ENCODE measurements at regions not wholly inside any gene's neighbourhood (a gene's known extent, or its start where the extent isn't known, plus 50 kb on each side); places are given as distances from the start of the nearest gene placed in this dataset.

DNA sequence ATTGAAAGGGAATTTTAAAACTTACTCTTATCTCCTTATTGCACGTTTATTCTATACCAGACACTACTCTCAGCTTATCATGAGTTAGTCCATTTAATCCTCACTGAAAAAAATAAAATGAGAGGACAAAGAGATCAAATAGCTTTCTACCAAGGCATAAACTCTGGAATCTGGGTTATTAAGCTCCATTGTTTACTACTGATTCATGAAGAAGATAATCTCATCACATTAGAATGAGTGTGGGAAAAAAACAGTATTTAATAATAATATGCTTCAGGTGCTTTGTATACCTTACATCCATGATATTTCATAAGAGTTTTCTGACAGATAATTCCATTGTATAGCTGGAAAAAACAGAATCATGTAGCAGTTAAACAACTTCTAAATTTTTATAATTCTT lies 1092.6 kb downstream of the TECRL start:
- Histone ChIP-seq H3K36me3 (no peaks in the 10 kb centered on the region), H3K9me3 (no peaks in the 10 kb centered on the region), H3K27me3 (no peaks in the 10 kb centered on the region), H3K4me1 (no peaks in the 10 kb centered on the region), H3K27ac (no peak overlapping the region), H3K4me3 (no peak overlapping the region)
- TF ChIP-seq POLR2A (IDR thresholded peaks at IDR 0.05): no peak
- TF ChIP-seq, protein P1, sequence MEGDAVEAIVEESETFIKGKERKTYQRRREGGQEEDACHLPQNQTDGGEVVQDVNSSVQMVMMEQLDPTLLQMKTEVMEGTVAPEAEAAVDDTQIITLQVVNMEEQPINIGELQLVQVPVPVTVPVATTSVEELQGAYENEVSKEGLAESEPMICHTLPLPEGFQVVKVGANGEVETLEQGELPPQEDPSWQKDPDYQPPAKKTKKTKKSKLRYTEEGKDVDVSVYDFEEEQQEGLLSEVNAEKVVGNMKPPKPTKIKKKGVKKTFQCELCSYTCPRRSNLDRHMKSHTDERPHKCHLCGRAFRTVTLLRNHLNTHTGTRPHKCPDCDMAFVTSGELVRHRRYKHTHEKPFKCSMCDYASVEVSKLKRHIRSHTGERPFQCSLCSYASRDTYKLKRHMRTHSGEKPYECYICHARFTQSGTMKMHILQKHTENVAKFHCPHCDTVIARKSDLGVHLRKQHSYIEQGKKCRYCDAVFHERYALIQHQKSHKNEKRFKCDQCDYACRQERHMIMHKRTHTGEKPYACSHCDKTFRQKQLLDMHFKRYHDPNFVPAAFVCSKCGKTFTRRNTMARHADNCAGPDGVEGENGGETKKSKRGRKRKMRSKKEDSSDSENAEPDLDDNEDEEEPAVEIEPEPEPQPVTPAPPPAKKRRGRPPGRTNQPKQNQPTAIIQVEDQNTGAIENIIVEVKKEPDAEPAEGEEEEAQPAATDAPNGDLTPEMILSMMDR (IDR thresholded peaks at IDR 0.05): no peak
- DNase-seq: no peak

DNA sequence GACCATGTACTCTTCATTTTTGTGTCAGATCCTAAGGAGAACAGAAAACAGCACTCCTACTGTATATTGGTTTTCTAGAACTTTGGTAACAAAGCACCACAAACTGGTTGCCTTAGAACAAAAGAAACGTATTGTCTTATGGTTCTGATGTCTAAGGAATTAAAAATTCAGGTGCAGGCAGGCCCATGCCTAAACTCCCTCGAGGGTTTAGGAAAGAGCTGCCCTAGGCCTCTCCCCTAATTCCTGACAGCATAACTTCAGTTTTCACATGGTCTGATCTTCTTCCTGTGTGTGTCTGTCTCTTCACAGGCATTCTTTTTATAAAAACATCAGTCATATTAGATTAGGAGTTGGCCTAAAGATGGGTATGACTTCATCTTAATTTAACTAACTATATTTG lies 1093.6 kb downstream of the TECRL start:
- Histone ChIP-seq H3K36me3 (no peaks in the 10 kb centered on the region), H3K4me1 (no peaks in the 10 kb centered on the region), H3K4me3 (no peak overlapping the region), H3K27ac (no peak overlapping the region), H3K9me3 (no peaks in the 10 kb centered on the region), H3K27me3 (no peaks in the 10 kb centered on the region)
- DNase-seq: no peak
- no peak for TF ChIP-seq POLR2A (IDR thresholded peaks at IDR 0.05)
- TF ChIP-seq, protein P1 (IDR thresholded peaks at IDR 0.05): no peak

DNA sequence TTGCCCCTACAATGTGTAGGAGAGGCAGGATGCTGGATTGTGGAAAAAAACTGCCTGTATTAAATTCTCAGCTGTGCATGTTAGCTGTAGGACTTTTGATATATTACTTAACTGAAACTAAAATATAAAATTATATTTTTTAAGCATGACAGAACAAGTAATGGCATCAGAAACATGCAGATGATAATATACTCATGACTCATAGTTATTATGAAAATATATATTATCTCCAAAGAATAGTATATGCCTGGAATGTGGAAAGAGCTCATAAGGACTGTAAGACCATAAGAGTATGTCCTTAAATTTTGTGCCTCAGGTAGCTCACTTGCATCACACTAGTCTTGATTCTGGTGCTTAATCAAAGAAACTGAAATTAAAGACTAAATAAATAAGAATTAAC lies 1100.6 kb downstream of the TECRL start:
- H3K4me1 ChIP-seq: no peaks in the 10 kb centered on the region
- TF ChIP-seq POLR2A (IDR thresholded peaks at IDR 0.05): no peak
- TF ChIP-seq, protein P1 (IDR thresholded peaks at IDR 0.05): no peak
- no peak overlapping the region for H3K27ac ChIP-seq
- no peaks in the 10 kb centered on the region for H3K36me3 ChIP-seq
- DNase-seq: no peak
- no peaks in the 10 kb centered on the region for H3K9me3 ChIP-seq
- H3K27me3 ChIP-seq: no peaks in the 10 kb centered on the region
- no peak overlapping the region for H3K4me3 ChIP-seq

DNA sequence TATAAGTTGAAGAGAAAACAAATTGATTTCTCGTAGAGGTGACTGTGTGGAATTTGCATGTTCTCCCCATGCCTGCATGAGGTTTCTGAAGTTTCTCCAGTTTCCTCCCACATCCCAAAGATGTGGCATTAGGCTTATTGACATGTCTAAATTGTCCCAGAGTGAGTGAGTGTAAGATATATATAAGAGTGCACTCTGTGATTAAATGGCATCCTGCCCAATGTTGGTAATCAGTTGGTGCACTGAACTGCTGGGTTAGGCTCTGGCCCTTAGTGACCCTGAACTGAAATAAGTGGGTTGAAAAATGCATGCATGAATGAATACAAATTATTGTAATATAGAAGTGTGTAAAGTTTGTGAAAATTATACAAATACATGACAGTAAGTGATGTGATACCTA lies 1106.5 kb downstream of the TECRL start:
- Histone ChIP-seq H3K4me3 (no peak overlapping the region), H3K27me3 (no peaks in the 10 kb centered on the region), H3K9me3 (no peaks in the 10 kb centered on the region), H3K4me1 (no peaks in the 10 kb centered on the region), H3K36me3 (no peaks in the 10 kb centered on the region), H3K27ac (no peak overlapping the region)
- DNase-seq: no peak
- no peak for TF ChIP-seq POLR2A (IDR thresholded peaks at IDR 0.05)
- TF ChIP-seq, protein P1 (IDR thresholded peaks at IDR 0.05): no peak

DNA sequence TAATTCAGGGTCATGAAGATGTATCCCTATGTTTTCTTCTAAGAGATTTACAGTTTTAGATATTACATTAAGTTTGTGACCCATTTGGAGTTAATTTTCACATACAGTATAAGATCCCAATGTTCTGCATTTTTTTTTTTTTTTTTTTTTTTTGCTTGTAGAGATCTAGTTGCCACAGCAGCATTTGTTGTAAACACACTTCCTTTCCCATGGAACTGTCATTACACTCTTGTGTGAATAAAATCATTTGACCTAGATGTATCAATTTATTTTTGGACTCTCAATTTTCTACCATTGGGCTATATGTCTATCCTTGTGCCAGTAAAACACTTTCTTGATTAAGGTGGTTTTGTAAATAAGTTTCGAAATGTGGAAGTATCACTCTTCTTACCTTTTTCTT lies 1107.2 kb downstream of the TECRL start:
- DNase-seq: no peak
- H3K4me3 ChIP-seq: no peak overlapping the region
- TF ChIP-seq, protein P1 (IDR thresholded peaks at IDR 0.05): no peak
- no peak for TF ChIP-seq POLR2A (IDR thresholded peaks at IDR 0.05)
- H3K4me1 ChIP-seq: no peaks in the 10 kb centered on the region
- no peaks in the 10 kb centered on the region for H3K36me3 ChIP-seq
- no peaks in the 10 kb centered on the region for H3K9me3 ChIP-seq
- H3K27ac ChIP-seq: no peak overlapping the region
- H3K27me3 ChIP-seq: no peaks in the 10 kb centered on the region

DNA sequence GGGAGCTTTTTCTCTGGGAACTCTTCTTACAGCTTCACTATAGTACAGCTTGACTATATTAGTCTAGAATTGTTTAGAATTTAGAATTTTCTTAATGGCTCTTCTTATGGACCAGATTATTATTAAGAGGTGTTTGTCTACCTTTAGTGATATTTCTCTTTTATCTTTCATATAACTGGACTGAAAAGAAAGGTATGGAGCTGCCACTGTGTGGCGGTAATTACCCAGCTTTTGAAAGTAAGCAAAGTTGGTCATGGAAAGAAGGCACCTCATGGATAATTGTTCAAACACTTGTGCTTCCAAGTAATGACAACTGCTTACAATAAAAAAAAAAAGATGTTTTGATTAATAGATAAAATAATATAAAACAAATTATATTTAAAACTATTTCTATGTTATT lies 1112.5 kb downstream of the TECRL start:
- Histone ChIP-seq H3K36me3 (no peaks in the 10 kb centered on the region), H3K4me3 (no peak overlapping the region)

More for the DNA sequence above, 1112.5 kb downstream of the TECRL start:
- TF ChIP-seq POLR2A (IDR thresholded peaks at IDR 0.05): no peak
- H3K4me1 ChIP-seq: no peaks in the 10 kb centered on the region
- no peak overlapping the region for H3K27ac ChIP-seq
- DNase-seq: no peak
- H3K27me3 ChIP-seq: no peaks in the 10 kb centered on the region
- H3K9me3 ChIP-seq: no peaks in the 10 kb centered on the region

Data from Peyer's patch (tissue), 4 donors.